Loucy (cell line): ENCODE measurements at regions not wholly inside any gene's neighbourhood (a gene's known extent, or its start where the extent isn't known, plus 50 kb on each side); places are given as distances from the start of the nearest gene placed in this dataset.

Experiments
- CTCF ChIP-seq: fragments of 200-600 bp; sonication (generic); conservative IDR thresholded peaks from 2 replicates; pipeline ENCODE4 v1.5.1; 2014; ENCODE audit warnings: mild to moderate bottlenecking, antibody characterized with exemption, low read length
- EZH2phosphoT487 ChIP-seq: fragments of 200-600 bp; IDR thresholded peaks from 2 replicates; pipeline ENCODE4 v1.6.1; 2018; ENCODE audit warnings: antibody characterized with exemption, mild to moderate bottlenecking, moderate library complexity, borderline replicate concordance

- TF ChIP-seq CTCF (no peak), EZH2phosphoT487 (no peak)
These were observed 520.8 kb downstream of the HS3ST4 start for GRCh38 chr16:26212599-26212998.
